HG03039 (cell line): ENCODE measurements at regions not wholly inside any gene's neighbourhood (a gene's known extent, or its start where the extent isn't known, plus 50 kb on each side); places are given as distances from the start of the nearest gene placed in this dataset.
"Not testable (repeated sequence)": the region's sequence is repeated elsewhere in the genome, so short reads cannot be mapped to it uniquely, and the experiment has no call there.

Experiments
- ATAC-seq: cut with Tn5 transposase; IDR thresholded peaks from one replicate; pipeline ENCODE4 v1.9.1; 2021; ENCODE audit warnings: mild to moderate bottlenecking, moderate library complexity; ENCODE audit not compliant: unreplicated experiment

GRCh38 chr16:63776437-63776836, 1345.4 kb downstream of the CDH11 start:
- ATAC-seq, result no peak

- ATAC-seq, result no peak
These were observed 1345.8 kb downstream of the CDH11 start for GRCh38 chr16:63776034-63776433.

GRCh38 chr16:63774302-63774701, 1347.6 kb downstream of the CDH11 start:
- ATAC-seq, result no peak

- no peak for ATAC-seq
These were observed 1352.7 kb downstream of the CDH11 start for GRCh38 chr16:63769211-63769610.

GRCh38 chr16:63760246-63760645, 1361.6 kb downstream of the CDH11 start:
- ATAC-seq, result not testable (repeated sequence)

GRCh38 chr16:63752347-63752746, 1369.5 kb downstream of the CDH11 start:
- no peak for ATAC-seq

GRCh38 chr16:63749276-63749675, 1372.6 kb downstream of the CDH11 start:
- no peak for ATAC-seq

GRCh38 chr16:63745456-63745855, 1376.4 kb downstream of the CDH11 start:
- ATAC-seq, result no peak

GRCh38 chr16:63744077-63744874, 1377.6 kb downstream of the CDH11 start:
- ATAC-seq, result no peak

- no peak for ATAC-seq
These were observed 1379.7 kb downstream of the CDH11 start for GRCh38 chr16:63742150-63742549.

- no peak for ATAC-seq
These were observed 1384.2 kb downstream of the CDH11 start for GRCh38 chr16:63737633-63738032.

- ATAC-seq, result no peak
These were observed 1386.4 kb downstream of the CDH11 start for GRCh38 chr16:63735456-63735855.

GRCh38 chr16:63720848-63721247, 1401.0 kb downstream of the CDH11 start:
- no peak for ATAC-seq

- no peak for ATAC-seq
These were observed 1401.9 kb downstream of the CDH11 start for GRCh38 chr16:63719926-63720325.

GRCh38 chr16:63717806-63718205, 1404.1 kb downstream of the CDH11 start:
- ATAC-seq, result no peak

GRCh38 chr16:63714876-63715275, 1407.0 kb downstream of the CDH11 start:
- no peak for ATAC-seq

GRCh38 chr16:63712725-63713124, 1409.1 kb downstream of the CDH11 start:
- ATAC-seq, result no peak

- no peak for ATAC-seq
These were observed 1418.3 kb downstream of the CDH11 start for GRCh38 chr16:63703612-63704011.

GRCh38 chr16:63702981-63703590, 1418.8 kb downstream of the CDH11 start:
- ATAC-seq, result no peak

- no peak for ATAC-seq
These were observed 1424.1 kb downstream of the CDH11 start for GRCh38 chr16:63697736-63698135.

GRCh38 chr16:63695347-63695746, 1426.5 kb downstream of the CDH11 start:
- no peak for ATAC-seq

- no peak for ATAC-seq
These were observed 1430.9 kb downstream of the CDH11 start for GRCh38 chr16:63690961-63691360.
